Dendritic cell treated with granulocyte-macrophage colony-stimulating factor and Interleukin-4, amounts not matched to agents 40 ng/mL and 50 ng/mL, for 4 days (primary cell): ENCODE measurements at regions not wholly inside any gene's neighbourhood (a gene's known extent, or its start where the extent isn't known, plus 50 kb on each side); places are given as distances from the start of the nearest gene placed in this dataset.
A peak's percentile ranks its signal among the peaks of the same experiment; 100 is the strongest.

Source experiments
- H3K27ac Mint-ChIP-seq: one replicate; pipeline ENCODE4 v1.8.0; 2022; ENCODE audit warnings: mild to moderate bottlenecking, mixed read lengths
- H3K27me3 Mint-ChIP-seq: one replicate; pipeline ENCODE4 v1.8.0; 2022; ENCODE audit warnings: mild to moderate bottlenecking, mixed read lengths
- H3K36me3 Mint-ChIP-seq: one replicate; pipeline ENCODE4 v1.8.0; 2022; ENCODE audit warnings: low read depth, mixed read lengths
- H3K4me1 Mint-ChIP-seq: one replicate; pipeline ENCODE4 v1.8.0; 2022; ENCODE audit warnings: low read depth, mixed read lengths
- H3K4me3 Mint-ChIP-seq: one replicate; pipeline ENCODE4 v1.8.0; 2022; ENCODE audit warnings: mild to moderate bottlenecking, moderate library complexity, mixed read lengths
- H3K9me3 Mint-ChIP-seq: one replicate; pipeline ENCODE4 v1.8.0; 2022; ENCODE audit warnings: mixed read lengths
- intact Hi-C: fragments of 100-400 bp; cut with micrococcal nuclease; formaldehyde crosslinking; loops from one replicate; pipeline ENCODE4 v1.15.0; 2022

DNA sequence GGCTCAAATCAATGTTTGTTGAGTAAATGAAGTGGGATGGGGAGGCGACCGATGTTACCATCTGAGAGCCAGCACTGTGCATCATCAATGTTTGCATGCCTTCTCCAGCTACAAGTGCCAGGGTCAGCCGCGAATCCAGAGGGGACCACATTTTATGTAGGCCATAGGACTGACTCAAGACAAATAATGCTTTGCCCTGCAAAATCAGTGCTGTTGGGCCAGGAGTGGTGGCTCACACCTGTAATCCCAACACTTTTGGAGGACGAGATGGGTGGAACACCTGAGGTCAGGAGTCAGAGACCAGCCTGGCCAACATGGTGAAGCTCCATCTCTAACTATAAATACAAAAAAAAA, 53.1 kb upstream of the WSB1 start:
- peak overlapping the region; percentile 96 for H3K27ac Mint-ChIP-seq
- H3K9me3 Mint-ChIP-seq = no peaks in the 10 kb centered on the region
- no peaks in the 10 kb centered on the region for H3K36me3 Mint-ChIP-seq
- no peaks in the 10 kb centered on the region for H3K27me3 Mint-ChIP-seq
- no peak overlapping the region for H3K4me3 Mint-ChIP-seq
- H3K4me1 Mint-ChIP-seq = peaks cover 83% of the 10 kb centered on the region
- intact Hi-C loops = no loop called here

GRCh38 chr17:27241346-27241946, 52.5 kb upstream of the WSB1 start:
- H3K4me3 Mint-ChIP-seq = no peak overlapping the region
- intact Hi-C loops = no loop called here
- H3K36me3 Mint-ChIP-seq = no peaks in the 10 kb centered on the region
- H3K4me1 Mint-ChIP-seq = peaks cover 86% of the 10 kb centered on the region
- H3K27ac Mint-ChIP-seq = peak overlapping the region; percentile 96
- no peaks in the 10 kb centered on the region for H3K27me3 Mint-ChIP-seq
- no peaks in the 10 kb centered on the region for H3K9me3 Mint-ChIP-seq

- Mint-ChIP-seq H3K36me3 (no peaks in the 10 kb centered on the region), H3K4me1 (peaks cover 87% of the 10 kb centered on the region), H3K9me3 (no peaks in the 10 kb centered on the region), H3K27me3 (no peaks in the 10 kb centered on the region), H3K27ac (peak overlapping the region; percentile 96), H3K4me3 (no peak overlapping the region)
- intact Hi-C loops = no loop called here
These were observed 51.0 kb upstream of the WSB1 start for GRCh38 chr17:27242951-27243350.

DNA sequence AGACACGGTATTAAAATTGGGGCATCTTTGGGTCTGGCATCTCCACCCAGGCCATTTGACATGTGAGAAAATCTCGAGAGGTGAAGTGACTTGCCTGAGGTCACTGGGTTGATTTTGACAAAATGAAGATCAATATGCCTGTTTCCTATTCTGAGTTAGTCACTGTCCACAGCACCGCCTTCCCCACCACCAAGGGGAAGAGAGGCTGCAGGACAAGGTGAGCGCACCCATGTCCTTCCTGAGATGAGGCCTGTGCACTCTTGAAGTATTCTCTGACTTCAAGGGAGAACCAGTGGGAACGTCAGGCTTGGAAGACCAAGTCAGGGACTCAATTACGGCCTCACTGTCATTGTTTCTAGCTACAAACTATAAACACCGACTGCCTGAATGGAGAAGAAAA, 49.9 kb upstream of the WSB1 start:
- Mint-ChIP-seq H3K36me3 (no peaks in the 10 kb centered on the region), H3K9me3 (no peaks in the 10 kb centered on the region)

More for the DNA sequence above, 49.9 kb upstream of the WSB1 start:
- H3K27ac Mint-ChIP-seq = peak overlapping the region; percentile 96
- H3K4me1 Mint-ChIP-seq = peaks cover 77% of the 10 kb centered on the region
- intact Hi-C loops = loop anchor here (2.0 kb wide), 4 partner anchors 21 to 105 kb away; partner anchors contain the start of gene WSB1
- no peaks in the 10 kb centered on the region for H3K27me3 Mint-ChIP-seq
- peak overlapping the region; percentile 70 for H3K4me3 Mint-ChIP-seq
